SH-SY5Y (cell line): ENCODE measurements at regions not wholly inside any gene's neighbourhood (a gene's known extent, or its start where the extent isn't known, plus 50 kb on each side); places are given as distances from the start of the nearest gene placed in this dataset.

ENCODE experiments used
- GATA2 ChIP-seq: IDR thresholded peaks from 2 replicates; pipeline ENCODE4 v1.6.1; 2011; ENCODE audit warnings: mild to moderate bottlenecking, low read depth, low read length
- GATA3 ChIP-seq: IDR thresholded peaks from 2 replicates; pipeline ENCODE4 v1.6.1; 2011; ENCODE audit warnings: low read depth, mild to moderate bottlenecking, low read length, moderate library complexity

GRCh38 chr1:87684194-87684593 is 355.5 kb downstream of the LMO4 start:
- TF ChIP-seq GATA2 (no peak), GATA3 (no peak)
